Adrenal gland (tissue), 9 donors: ENCODE measurements at regions not wholly inside any gene's neighbourhood (a gene's known extent, or its start where the extent isn't known, plus 50 kb on each side); places are given as distances from the start of the nearest gene placed in this dataset.
"Not testable (repeated sequence)": the region's sequence is repeated elsewhere in the genome, so short reads cannot be mapped to it uniquely, and the experiment has no call there.

Experiments
- DNase-seq, 7 donors: peaks; one replicate each; pipeline ENCODE4 v3.0.0-alpha.2; 2019 to 2020
- H3K27ac ChIP-seq, 5 donors: fragments of 200-600 bp; sonication (generic) in 4 of 5; 1 replicate in 3 of 5; 2 replicates in 2 of 5; pipeline versions ENCODE4 v1.5.1 to v1.8.0; 2016 to 2020; ENCODE audit warnings: mild to moderate bottlenecking in 1 of 5
- H3K27me3 ChIP-seq: fragments of 200-600 bp; 2 replicates; pipeline ENCODE4 v1.8.0; 2021
- H3K36me3 ChIP-seq, 2 donors: fragments of 200-600 bp; replicated peaks in 1 of 2; 1 replicate in 1 of 2; 2 replicates in 1 of 2; pipeline versions ENCODE4 v1.5.1 to v1.8.0; 2018 to 2022
- H3K4me1 ChIP-seq, 2 donors: fragments of 200-600 bp; replicated peaks in 1 of 2; 1 replicate in 1 of 2; 2 replicates in 1 of 2; pipeline versions ENCODE4 v1.5.1 to v1.8.0; 2018 to 2021
- H3K4me3 ChIP-seq, 4 donors: fragments of 200-600 bp; sonication (generic) in 3 of 4; one replicate each; pipeline ENCODE4 v1.5.1; 2016 to 2018
- H3K9me3 ChIP-seq, 3 donors: fragments of 200-600 bp; sonication (generic) in 1 of 3; replicated peaks in 1 of 3; 1 replicate in 2 of 3; 2 replicates in 1 of 3; pipeline versions ENCODE4 v1.5.1 to v1.8.0; 2016 to 2021
- CTCF ChIP-seq, 6 experiments: fragments of 450-650 bp in 4 of 6; fragments of 200-600 bp in 2 of 6; sonication (generic) in 1 of 6; IDR thresholded peaks; 1 replicate in 5 of 6; 2 replicates in 1 of 6; pipeline versions ENCODE4 v1.5.1 to v1.8.0; 2016 to 2021; ENCODE audit warnings: antibody characterized with exemption in 6 of 6, mild to moderate bottlenecking in 2 of 6, moderate library complexity in 1 of 6
- POLR2A ChIP-seq, 2 donors: fragments of 450-650 bp; IDR thresholded peaks; one replicate each; pipeline ENCODE4 v1.6.1; 2017; ENCODE audit warnings: antibody characterized with exemption in 2 of 2, mild to moderate bottlenecking in 2 of 2, moderate library complexity in 1 of 2
- WGBS, 4 donors: extraction: QIAGEN DNeasy Blood & Tissue Kit in 2 of 4; methylation state at CpG; one replicate each; pipeline versions ENCODE4 v1.1.5 to v1.1.7; 2013 to 2017; 5-methylcytosine and 5-hydroxymethylcytosine counted together
- intact Hi-C, 2 donors: fragments of 100-400 bp; cut with DNase I; formaldehyde crosslinking; loops; one replicate each; pipeline versions ENCODE4 v1.14.1 to v1.15.0; 2022 to 2023
- donor health status: healthy with polysubstance abuse.
- donor health status: Bipolar disorder and iron deficiency.
- donor health status: DM: yes; HTN: yes; CAD: no.
- donor health status: DM: no; HTN: no; CAD: no.
- donor health status: DM: no; HTN: no; CAD: no.

- intact Hi-C loops, result no loop called here
- DNase-seq, result no peak
- TF ChIP-seq POLR2A (IDR thresholded peaks at IDR 0.05) (no peak), CTCF (IDR thresholded peaks at IDR 0.05) (no peak)
- 46 to 53% (median 49%) methylated on average over 5 of the region's 5 CpGs for WGBS, 4 donors
- Histone ChIP-seq H3K27ac (no peak overlapping the region), H3K4me1 (no peaks in the 10 kb centered on the region), H3K27me3 (peaks cover 4% of the 10 kb centered on the region), H3K36me3 (no peaks in the 10 kb centered on the region), H3K4me3 (no peak overlapping the region), H3K9me3 (no peaks in the 10 kb centered on the region)
Measured at GRCh38 chrX:81979806-81980515, 778.1 kb downstream of the SH3BGRL start.

- DNase-seq, H3K36me3 ChIP-seq, H3K27me3 ChIP-seq, H3K9me3 ChIP-seq, H3K27ac ChIP-seq, H3K4me1 ChIP-seq, H3K4me3 ChIP-seq, intact Hi-C loops: not testable (repeated sequence)
- 56 to 84% (median 71%) methylated on average over 2 of the region's 2 CpGs for WGBS, 4 donors
Measured at GRCh38 chrX:81987217-81987616, 785.3 kb downstream of the SH3BGRL start.

- H3K4me1 ChIP-seq, result no peaks in the 10 kb centered on the region
- no peak for DNase-seq
- H3K27ac ChIP-seq, result no peak overlapping the region
- H3K27me3 ChIP-seq, result no peaks in the 10 kb centered on the region
- TF ChIP-seq CTCF (IDR thresholded peaks at IDR 0.05), result no peak
- TF ChIP-seq POLR2A (IDR thresholded peaks at IDR 0.05), result no peak
- H3K36me3 ChIP-seq, result no peaks in the 10 kb centered on the region
- intact Hi-C loops, result no loop called here
- no peaks in the 10 kb centered on the region for H3K9me3 ChIP-seq
- H3K4me3 ChIP-seq, result no peak overlapping the region
- WGBS, 4 donors, result 74 to 89% (median 77%) methylated on average over 3 to 5 of the region's 5 CpGs; no CpG with 5 or more reads in 1 of the 4 donors
Measured at GRCh38 chrX:81996166-81996565, 794.3 kb downstream of the SH3BGRL start.

- Histone ChIP-seq H3K27ac (no peak overlapping the region), H3K9me3 (no peaks in the 10 kb centered on the region), H3K4me3 (no peak overlapping the region), H3K36me3 (no peaks in the 10 kb centered on the region), H3K4me1 (no peaks in the 10 kb centered on the region), H3K27me3 (no peaks in the 10 kb centered on the region)
- WGBS, 4 donors, result 61 to 73% (median 66%) methylated on average over 8 to 10 of the region's 10 CpGs
- no peak for TF ChIP-seq POLR2A (IDR thresholded peaks at IDR 0.05)
- no peak for TF ChIP-seq CTCF (IDR thresholded peaks at IDR 0.05)
- intact Hi-C loops, result no loop called here
- no peak for DNase-seq
Measured at GRCh38 chrX:82029571-82030218, 827.8 kb downstream of the SH3BGRL start.

- Histone ChIP-seq H3K27ac (no peak overlapping the region), H3K36me3 (no peaks in the 10 kb centered on the region), H3K27me3 (no peaks in the 10 kb centered on the region), H3K4me3 (no peak overlapping the region), H3K4me1 (no peaks in the 10 kb centered on the region), H3K9me3 (no peaks in the 10 kb centered on the region)
- WGBS, 4 donors, result 64 to 88% (median 74%) methylated on average over 1 of the region's 1 CpG
- intact Hi-C loops, result no loop called here
- TF ChIP-seq CTCF (IDR thresholded peaks at IDR 0.05), result no peak
- no peak for TF ChIP-seq POLR2A (IDR thresholded peaks at IDR 0.05)
- no peak for DNase-seq
Measured at GRCh38 chrX:82031250-82031649, 829.3 kb downstream of the SH3BGRL start.
